ENCODE measurements at regions not wholly inside any gene's neighbourhood (a gene's known extent, or its start where the extent isn't known, plus 50 kb on each side); places are given as distances from the start of the nearest gene placed in this dataset.

GRCh38 chr6:1076531-1077459 lies 235.1 kb upstream of the FOXQ1 start:
- H3K4me2 ChIP-seq (replicated peaks; ENCODE audit: extremely low read depth, low read length, poor library complexity, severe bottlenecking), result no peak overlapping the region
- H3K4me1 ChIP-seq (ENCODE audit: control insufficient read depth in 1 of 2, insufficient read depth in 2 of 2, low read length in 2 of 2), result no peaks in the 10 kb centered on the region
- no peak for DNase-seq
- H3K79me2 ChIP-seq (ENCODE audit: insufficient read depth, low read length), result no peaks in the 10 kb centered on the region
- peaks cover 0 to 2% (median 0%) of the 10 kb centered on the region in 7 donors for H3K9me3 Mint-ChIP-seq
- no peak overlapping the region for H2AFZ ChIP-seq (ENCODE audit: insufficient read depth, low read depth, low read length, poor library complexity, severe bottlenecking)
- intact Hi-C loops (cut with micrococcal nuclease), result no loop called here
- H3K27ac Mint-ChIP-seq, result no peak overlapping the region
- no peak overlapping the region for H3K9ac ChIP-seq (ENCODE audit: insufficient read depth, low read length, poor library complexity, severe bottlenecking)
- no peak overlapping the region for H3K4me3 ChIP-seq (replicated peaks in 1 of 3; ENCODE audit: low read depth in 2 of 3, low read length in 3 of 3)
- H3K36me3 ChIP-seq (replicated peaks in 1 of 2; ENCODE audit: control insufficient read depth in 1 of 2, insufficient read depth in 2 of 2, low read length in 2 of 2), result no peaks in the 10 kb centered on the region
- no peaks in the 10 kb centered on the region for H3K36me3 Mint-ChIP-seq
- H3K27me3 Mint-ChIP-seq (ENCODE audit: low read depth in 3 of 3), result peaks cover 0 to 6% (median 2%) of the 10 kb centered on the region in 3 donors
- no peaks in the 10 kb centered on the region for H3K4me1 Mint-ChIP-seq
- WGBS (ENCODE audit: insufficient coverage), result 90% methylated on average over 14 of the region's 17 CpGs
- TF ChIP-seq CTCF (IDR thresholded peaks at IDR 0.05), result no peak
- no peak overlapping the region for H3K27ac ChIP-seq (ENCODE audit: low read depth in 1 of 2, low read length in 2 of 2)
- H3K9me3 ChIP-seq (replicated peaks in 1 of 2; ENCODE audit: control insufficient read depth in 1 of 2, insufficient read depth in 1 of 2, low read length in 2 of 2), result no peaks in the 10 kb centered on the region
- H3K4me3 Mint-ChIP-seq, result no peak overlapping the region
- H3K27me3 ChIP-seq (ENCODE audit: control insufficient read depth in 2 of 2, insufficient read depth in 2 of 2, low read length in 2 of 2), result no peaks in the 10 kb centered on the region
- H4K20me1 ChIP-seq (ENCODE audit: insufficient read depth, low read length), result no peaks in the 10 kb centered on the region

GRCh38 chr6:1075880-1076279 lies 236.0 kb upstream of the FOXQ1 start:
- Mint-ChIP-seq H3K4me3 (no peak overlapping the region), H3K27ac (no peak overlapping the region), H3K36me3 (no peaks in the 10 kb centered on the region), H3K9me3 (peaks cover 0 to 2% (median 0%) of the 10 kb centered on the region in 7 donors), H3K4me1 (no peaks in the 10 kb centered on the region), H3K27me3 (ENCODE audit: low read depth in 3 of 3) (peaks cover 2 to 6% (median 3%) of the 10 kb centered on the region in 3 donors)
- Histone ChIP-seq H3K27me3 (ENCODE audit: control insufficient read depth in 2 of 2, insufficient read depth in 2 of 2, low read length in 2 of 2) (no peaks in the 10 kb centered on the region), H3K4me2 (replicated peaks; ENCODE audit: extremely low read depth, low read length, poor library complexity, severe bottlenecking) (no peak overlapping the region), H3K36me3 (replicated peaks in 1 of 2; ENCODE audit: control insufficient read depth in 1 of 2, insufficient read depth in 2 of 2, low read length in 2 of 2) (no peaks in the 10 kb centered on the region), H3K27ac (ENCODE audit: low read depth in 1 of 2, low read length in 2 of 2) (no peak overlapping the region), H3K4me1 (ENCODE audit: control insufficient read depth in 1 of 2, insufficient read depth in 2 of 2, low read length in 2 of 2) (no peaks in the 10 kb centered on the region), H3K9ac (ENCODE audit: insufficient read depth, low read length, poor library complexity, severe bottlenecking) (no peak overlapping the region), H4K20me1 (ENCODE audit: insufficient read depth, low read length) (no peaks in the 10 kb centered on the region), H2AFZ (ENCODE audit: insufficient read depth, low read depth, low read length, poor library complexity, severe bottlenecking) (no peak overlapping the region), H3K4me3 (replicated peaks in 1 of 3; ENCODE audit: low read depth in 2 of 3, low read length in 3 of 3) (no peak overlapping the region), H3K79me2 (ENCODE audit: insufficient read depth, low read length) (no peaks in the 10 kb centered on the region), H3K9me3 (replicated peaks in 1 of 2; ENCODE audit: control insufficient read depth in 1 of 2, insufficient read depth in 1 of 2, low read length in 2 of 2) (no peaks in the 10 kb centered on the region)
- intact Hi-C loops (cut with micrococcal nuclease), result no loop called here
- no peak for DNase-seq
- no peak for TF ChIP-seq CTCF (IDR thresholded peaks at IDR 0.05)
- no CpG with 5 or more reads among the region's 4 CpGs for WGBS (ENCODE audit: insufficient coverage)
